GM12878 (cell line): ENCODE measurements at regions not wholly inside any gene's neighbourhood (a gene's known extent, or its start where the extent isn't known, plus 50 kb on each side); places are given as distances from the start of the nearest gene placed in this dataset.

ENCODE experiments used
- ATAC-seq: fragments of 200-7000 bp; cut with Tn5 transposase; 3 replicates; pipeline ENCODE4 v1.9.1; 2020; ENCODE audit warnings: mild to moderate bottlenecking, moderate library complexity
- BruUV-seq: library from RNA; stranded (reverse); fragments of 400-500 nt; replicated peaks from 2 replicates; lab custom pipeline; 2021; lab: Mats Ljungman, UMichigan
- CTCF ChIA-PET: fragments of 300-600 bp; sonication (Branson Sonifier 250); formaldehyde crosslinking; extraction: SDS; loops from one replicate; lab custom pipeline; 2021; ENCODE audit warnings: inconsistent platforms; lab: Yijun Ruan, JAX
- POLR2A ChIA-PET: fragments of 350-600 bp; formaldehyde crosslinking; extraction: SDS; loops from one replicate; lab custom pipeline; 2021; ENCODE audit warnings: inconsistent platforms; lab: Charles Lee
- RAD21 ChIA-PET: fragments of 300-600 bp; sonication (Branson Sonifier 250); formaldehyde crosslinking; loops from one replicate; lab custom pipeline; 2023; ENCODE audit warnings: antibody characterized with exemption; ENCODE audit not compliant: unreplicated experiment; lab: Charles Lee
- SMC1A ChIA-PET: fragments of 300-600 bp; sonication (Branson Sonifier 250); formaldehyde crosslinking; loops from one replicate; lab custom pipeline; 2023; ENCODE audit not compliant: unreplicated experiment, uncharacterized antibody; lab: Charles Lee
- DNase-seq: peaks from one replicate; pipeline ENCODE4 v3.0.0-alpha.2; 2011; ENCODE audit warnings: low read depth, low spot score
- FAIRE-seq: peaks from 3 replicates; lab custom pipeline; 2011; peaks lifted over from hg19 to GRCh38; lab: Jason Lieb, UNC
- H2AFZ ChIP-seq: 2 replicates; pipeline ENCODE4 v1.6.0; 2011; ENCODE audit warnings: low read depth, low read length, control low read depth; ENCODE audit not compliant: control insufficient read depth
- H3K27ac ChIP-seq: 2 replicates; pipeline ENCODE4 v1.5.1; 2011; ENCODE audit warnings: control low read depth; ENCODE audit not compliant: control insufficient read depth, insufficient read depth
- H3K27me3 ChIP-seq, 2 experiments: replicated peaks in 1 of 2; 2 replicates each; pipeline versions ENCODE4 v1.6.0 to v1.6.1; 2011; ENCODE audit warnings: low read length in 1 of 2; ENCODE audit not compliant: control insufficient read depth in 2 of 2, insufficient read depth in 2 of 2
- H3K36me3 ChIP-seq, 2 experiments: 2 replicates each; pipeline ENCODE4 v1.5.1; 2011; ENCODE audit warnings: low read length in 1 of 2; ENCODE audit not compliant: control insufficient read depth in 2 of 2, insufficient read depth in 2 of 2
- H3K4me1 ChIP-seq: 2 replicates; pipeline ENCODE4 v1.6.1; 2011; ENCODE audit warnings: mild to moderate bottlenecking, low read length, moderate library complexity, mixed read lengths; ENCODE audit not compliant: control insufficient read depth, insufficient read depth
- H3K4me2 ChIP-seq: 2 replicates; pipeline ENCODE4 v1.6.0; 2011; ENCODE audit warnings: control low read depth; ENCODE audit not compliant: control insufficient read depth, insufficient read depth
- H3K4me3 ChIP-seq: fragments of 200-600 bp; sonication (generic); 2 replicates; pipeline ENCODE4 v1.5.1; 2016
- H3K79me2 ChIP-seq: 2 replicates; pipeline ENCODE4 v1.6.0; 2011; ENCODE audit warnings: low read length; ENCODE audit not compliant: control insufficient read depth, insufficient read depth
- H3K9ac ChIP-seq: 2 replicates; pipeline ENCODE4 v1.8.0; 2011; ENCODE audit warnings: low read length, control low read depth, mixed read lengths; ENCODE audit not compliant: control insufficient read depth, insufficient read depth
- H3K9me3 ChIP-seq: replicated peaks from 3 replicates; pipeline ENCODE4 v1.5.1; 2011; ENCODE audit warnings: mild to moderate bottlenecking, low read length; ENCODE audit not compliant: control insufficient read depth, insufficient read depth
- H4K20me1 ChIP-seq: 2 replicates; pipeline ENCODE4 v1.6.0; 2011; ENCODE audit not compliant: control insufficient read depth, insufficient read depth
- BACH1 ChIP-seq: fragments of 450-650 bp; IDR thresholded peaks from 2 replicates; pipeline ENCODE4 v1.6.1; 2017; ENCODE audit warnings: mild to moderate bottlenecking, borderline replicate concordance
- BCLAF1 ChIP-seq: fragments of 450-650 bp; IDR thresholded peaks from 2 replicates; pipeline ENCODE4 v1.6.1; 2017; ENCODE audit warnings: antibody characterized with exemption, mild to moderate bottlenecking, moderate library complexity
- FOXK2 ChIP-seq: fragments of 450-650 bp; IDR thresholded peaks from 2 replicates; pipeline ENCODE4 v1.6.1; 2017; ENCODE audit warnings: mild to moderate bottlenecking, moderate library complexity
- MTA3 ChIP-seq: IDR thresholded peaks from 2 replicates; pipeline ENCODE4 v1.6.1; 2012; ENCODE audit warnings: low read length, inconsistent platforms, borderline replicate concordance
- NFYB ChIP-seq: IDR thresholded peaks from 2 replicates; pipeline ENCODE4 v1.6.1; 2011; ENCODE audit warnings: low read depth, mild to moderate bottlenecking, low read length, improper control_type of control experiment, moderate library complexity; ENCODE audit not compliant: insufficient read depth
- NR2C1 ChIP-seq: fragments of 450-650 bp; IDR thresholded peaks from 2 replicates; pipeline ENCODE4 v1.6.1; 2017; ENCODE audit warnings: antibody characterized with exemption, mild to moderate bottlenecking, moderate library complexity
- SMAD5 ChIP-seq: IDR thresholded peaks from 2 replicates; pipeline ENCODE4 v1.6.1; 2016; ENCODE audit warnings: antibody characterized with exemption, low read depth
- SRF ChIP-seq, 2 experiments: IDR thresholded peaks; 2 replicates each; pipeline ENCODE4 v1.6.1; 2011; ENCODE audit warnings: low read depth in 2 of 2, low read length in 2 of 2, mild to moderate bottlenecking in 1 of 2, moderate library complexity in 1 of 2
- TBL1XR1 ChIP-seq: IDR thresholded peaks from 2 replicates; pipeline ENCODE4 v1.6.1; 2012; ENCODE audit warnings: low read depth, low read length, improper control_type of control experiment
- TCF12 ChIP-seq: IDR thresholded peaks from 2 replicates; pipeline ENCODE4 v1.6.1; 2011; ENCODE audit warnings: low read depth, mild to moderate bottlenecking, low read length
- whole genome bisulfite sequencing: methylation state at CpG from one replicate; pipeline ENCODE4 v1.1.6; 2016; ENCODE audit warnings: low lambda C conversion rate; ENCODE audit not compliant: insufficient replicate concordance, insufficient coverage; ENCODE audit errors: missing lambda C conversion rate; 5-methylcytosine and 5-hydroxymethylcytosine counted together
- in situ Hi-C: fragments of 300-500 bp; cut with MboI; formaldehyde crosslinking; loops from 9 replicates; pipeline ENCODE4 v1.14.3; 2018; ENCODE audit warnings: mixed read lengths
- intact Hi-C: fragments of 100-400 bp; cut with micrococcal nuclease; formaldehyde crosslinking; loops from one replicate; pipeline ENCODE4 v1.14.2; 2022; ENCODE audit not compliant: unreplicated experiment

GRCh38 chr22:49664371-49664881 lies 163.2 kb downstream of the BRD1 start:
- H2AFZ ChIP-seq: no peak overlapping the region
- H3K27me3 ChIP-seq: no peaks in the 10 kb centered on the region; a peak in 1 of 4 replicates
- no peak overlapping the region for H3K4me2 ChIP-seq
- TF ChIP-seq BACH1 (no peak), TBL1XR1 (no peak), NR2C1 (no peak), SMAD5 (no peak), MTA3 (no peak), NFYB (no peak), TCF12 (no peak), SRF (IDR thresholded peaks at IDR 0.05; ENCODE audit: low read depth in 2 of 2, low read length in 2 of 2) (no peak), BCLAF1 (no peak), FOXK2 (no peak)
- no peaks in the 10 kb centered on the region; the same call in 2 of the 3 replicates for H3K9me3 ChIP-seq
- H3K79me2 ChIP-seq: no peaks in the 10 kb centered on the region
- intact Hi-C loops (no loop called here), in situ Hi-C loops (no loop called here)
- DNase-seq: no peak
- SMC1A ChIA-PET: no interaction called here
- H3K4me3 ChIP-seq: no peak overlapping the region
- no peak for FAIRE-seq
- no peaks in the 10 kb centered on the region for H3K36me3 ChIP-seq
- CTCF ChIA-PET: no interaction called here
- ATAC-seq: no peak
- BruUV-seq: no TSS peak
- no peaks in the 10 kb centered on the region for H4K20me1 ChIP-seq
- POLR2A ChIA-PET: no interaction called here
- WGBS: 58% methylated on average over 21 of the region's 21 CpGs
- no peak overlapping the region for H3K9ac ChIP-seq
- no peak overlapping the region for H3K27ac ChIP-seq
- no peaks in the 10 kb centered on the region for H3K4me1 ChIP-seq
- RAD21 ChIA-PET: no interaction called here
